Body of pancreas (tissue), 4 donors: ENCODE measurements at regions not wholly inside any gene's neighbourhood (a gene's known extent, or its start where the extent isn't known, plus 50 kb on each side); places are given as distances from the start of the nearest gene placed in this dataset.

Experiments
- POLR2A ChIP-seq, 3 donors: fragments of 450-650 bp; IDR thresholded peaks; one replicate each; pipeline ENCODE4 v1.6.1; 2016; ENCODE audit warnings: antibody characterized with exemption in 3 of 3, mild to moderate bottlenecking in 2 of 3
- TF ChIP-seq, protein P1 (sequence below), 7 experiments: fragments of 450-650 bp in 4 of 7; fragments of 200-600 bp in 3 of 7; sonication (generic) in 3 of 7; IDR thresholded peaks; one replicate each; pipeline ENCODE4 v1.5.1; 2016 to 2019; ENCODE audit warnings: antibody characterized with exemption in 7 of 7

- TF ChIP-seq, protein P1, sequence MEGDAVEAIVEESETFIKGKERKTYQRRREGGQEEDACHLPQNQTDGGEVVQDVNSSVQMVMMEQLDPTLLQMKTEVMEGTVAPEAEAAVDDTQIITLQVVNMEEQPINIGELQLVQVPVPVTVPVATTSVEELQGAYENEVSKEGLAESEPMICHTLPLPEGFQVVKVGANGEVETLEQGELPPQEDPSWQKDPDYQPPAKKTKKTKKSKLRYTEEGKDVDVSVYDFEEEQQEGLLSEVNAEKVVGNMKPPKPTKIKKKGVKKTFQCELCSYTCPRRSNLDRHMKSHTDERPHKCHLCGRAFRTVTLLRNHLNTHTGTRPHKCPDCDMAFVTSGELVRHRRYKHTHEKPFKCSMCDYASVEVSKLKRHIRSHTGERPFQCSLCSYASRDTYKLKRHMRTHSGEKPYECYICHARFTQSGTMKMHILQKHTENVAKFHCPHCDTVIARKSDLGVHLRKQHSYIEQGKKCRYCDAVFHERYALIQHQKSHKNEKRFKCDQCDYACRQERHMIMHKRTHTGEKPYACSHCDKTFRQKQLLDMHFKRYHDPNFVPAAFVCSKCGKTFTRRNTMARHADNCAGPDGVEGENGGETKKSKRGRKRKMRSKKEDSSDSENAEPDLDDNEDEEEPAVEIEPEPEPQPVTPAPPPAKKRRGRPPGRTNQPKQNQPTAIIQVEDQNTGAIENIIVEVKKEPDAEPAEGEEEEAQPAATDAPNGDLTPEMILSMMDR (IDR thresholded peaks at IDR 0.05): no peak
- no peak for TF ChIP-seq POLR2A (IDR thresholded peaks at IDR 0.05)
Measured at GRCh38 chr4:189771696-189772361, 168.8 kb upstream of the FRG1 start.
